ENCODE measurements at regions not wholly inside any gene's neighbourhood (a gene's known extent, or its start where the extent isn't known, plus 50 kb on each side); places are given as distances from the start of the nearest gene placed in this dataset.

DNA sequence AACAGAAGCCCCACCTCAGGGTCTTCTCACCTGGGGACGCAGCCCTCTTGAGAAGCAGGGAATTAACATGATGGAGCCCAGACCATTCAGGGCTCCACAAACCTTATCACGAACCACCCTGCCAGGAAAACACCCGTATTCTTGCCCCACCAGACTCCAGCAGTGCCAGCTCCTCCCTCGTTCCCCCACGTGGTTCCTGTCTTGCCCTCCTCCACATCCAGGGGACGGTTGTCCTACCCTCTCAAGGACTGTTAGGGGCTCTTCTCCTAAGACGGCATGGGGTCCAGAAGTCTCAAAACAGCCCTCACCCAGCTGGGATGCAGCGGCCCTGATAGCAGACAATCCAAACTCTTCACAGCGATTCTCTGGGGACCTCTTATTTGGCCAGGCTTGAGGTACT is 372.2 kb upstream of the HS6ST1 start:
- no peak for DNase-seq (ENCODE audit: low spot score)

DNA sequence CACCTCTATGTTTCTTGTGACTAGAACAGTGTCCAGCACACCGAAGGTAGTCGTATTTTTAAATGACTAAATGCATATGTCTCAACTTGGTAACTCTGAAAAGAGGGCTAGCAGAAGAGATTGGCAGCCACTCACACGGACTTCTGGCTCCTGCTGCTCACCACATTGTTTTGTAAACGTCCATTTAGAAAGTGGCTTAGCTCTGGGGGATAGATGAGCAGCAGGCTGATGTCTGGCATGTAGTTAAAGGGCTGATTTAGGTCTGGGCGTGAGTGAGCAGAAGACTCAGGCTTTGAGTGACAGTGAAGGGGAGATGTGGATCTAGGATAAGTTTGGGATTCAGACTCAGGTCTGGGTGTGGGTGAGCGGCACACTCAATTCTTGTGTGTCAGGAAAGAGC is 372.9 kb upstream of the HS6ST1 start:
- no peak for DNase-seq (ENCODE audit: low spot score)

DNA sequence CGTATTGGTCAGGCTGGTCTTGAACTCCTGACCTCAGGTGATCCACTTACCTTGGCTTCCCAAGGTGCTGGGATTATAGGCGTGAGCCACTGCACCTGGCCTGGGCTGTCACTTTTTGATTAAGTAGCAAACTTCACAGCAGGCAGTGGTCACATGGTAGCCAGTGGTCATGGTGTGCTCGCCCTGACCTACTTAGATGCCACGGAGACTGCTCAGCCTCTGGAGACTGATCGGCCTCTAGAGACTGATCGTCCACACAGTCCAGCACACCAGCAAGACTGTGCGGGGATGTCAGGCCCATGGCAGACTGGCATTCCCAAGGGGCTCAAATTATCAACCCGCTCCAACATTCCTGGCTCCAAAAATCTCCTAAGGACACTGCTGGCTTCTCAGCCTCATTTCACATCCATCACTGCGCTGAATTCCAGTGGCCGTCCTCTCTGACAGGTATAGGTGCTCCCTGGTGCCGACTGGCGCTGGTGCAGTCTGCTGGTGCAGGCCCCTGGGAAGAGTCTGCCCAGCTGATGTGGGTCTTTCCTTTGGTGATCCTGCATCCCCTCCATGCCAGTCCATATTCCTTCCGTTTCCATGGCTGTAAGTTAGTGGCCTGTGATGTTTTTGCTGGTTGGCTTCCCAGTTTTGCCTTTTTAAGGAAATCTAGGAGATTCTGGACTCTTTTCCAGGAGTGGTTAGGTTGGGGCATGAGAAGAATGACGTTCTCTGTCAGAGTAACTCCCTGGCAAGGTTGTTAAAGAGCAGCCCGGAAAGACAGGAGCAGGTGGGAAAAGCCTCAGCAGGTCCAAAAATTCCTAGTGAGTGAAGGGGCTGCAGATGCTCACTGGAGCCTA is 374.5 kb upstream of the HS6ST1 start:
- DNase-seq (ENCODE audit: low spot score): no peak

DNA sequence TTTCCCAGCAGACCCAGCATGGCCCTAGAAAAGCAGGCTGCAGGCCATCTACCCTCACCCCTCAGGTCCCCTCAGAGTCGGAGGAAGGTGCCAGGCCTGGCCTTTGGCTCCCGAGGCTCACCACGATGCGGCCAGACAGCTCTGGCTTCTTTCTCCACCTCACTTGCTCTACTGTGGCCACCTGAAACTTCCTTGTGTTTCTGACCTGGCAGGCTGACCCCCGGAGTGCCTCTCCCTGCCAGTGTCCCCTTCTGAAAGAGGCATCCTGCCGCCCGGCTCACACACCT is 375.0 kb upstream of the HS6ST1 start:
- no peak for DNase-seq (ENCODE audit: low spot score)

DNA sequence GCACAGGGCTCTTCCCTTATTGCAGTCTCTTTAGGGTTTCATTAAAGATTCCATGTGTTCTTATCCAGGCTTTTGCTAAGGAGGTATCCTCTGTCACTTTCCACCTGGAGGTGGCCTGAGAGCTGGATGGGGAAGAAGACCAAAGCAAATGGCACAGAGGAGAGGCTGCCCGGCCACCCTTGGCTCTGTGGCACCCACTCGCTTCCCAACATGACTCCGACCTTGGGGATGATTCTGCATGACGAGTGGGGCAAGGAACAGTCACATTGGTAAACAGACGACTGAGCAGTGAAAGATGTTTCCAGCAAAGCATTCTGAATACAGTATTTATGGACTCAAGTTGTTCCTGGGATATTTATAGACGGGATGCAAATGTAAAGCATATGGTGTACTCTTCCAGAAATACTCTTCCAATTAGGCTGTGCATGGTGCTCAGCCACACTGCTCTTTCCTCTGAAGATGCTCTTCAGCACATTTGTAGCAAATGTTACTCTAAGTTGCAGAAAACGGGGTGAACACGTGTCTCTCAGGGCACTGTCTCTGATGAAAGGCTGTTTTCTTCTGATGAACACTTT is 377.1 kb upstream of the HS6ST1 start:
- DNase-seq (ENCODE audit: low spot score): no peak

DNA sequence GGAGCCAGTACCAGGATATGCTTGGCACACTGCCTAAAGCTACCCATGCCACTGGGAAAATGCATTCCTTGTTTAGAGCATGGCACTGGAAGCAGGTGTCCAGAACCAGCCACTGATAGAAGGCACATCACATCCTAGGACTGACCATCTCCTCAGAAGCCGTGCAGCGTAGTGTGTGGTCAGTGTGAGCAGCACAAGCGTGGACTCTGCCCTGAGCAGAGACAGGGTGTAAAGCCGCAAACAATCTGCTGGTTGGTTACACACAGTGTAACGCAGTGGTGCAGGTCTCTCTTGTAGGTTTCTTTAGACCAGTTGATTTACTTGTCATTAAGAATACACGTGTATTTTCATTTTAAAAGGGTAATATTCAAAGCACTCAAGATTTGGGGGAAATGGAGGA is 377.8 kb upstream of the HS6ST1 start:
- no peak for DNase-seq (ENCODE audit: low spot score)

DNA sequence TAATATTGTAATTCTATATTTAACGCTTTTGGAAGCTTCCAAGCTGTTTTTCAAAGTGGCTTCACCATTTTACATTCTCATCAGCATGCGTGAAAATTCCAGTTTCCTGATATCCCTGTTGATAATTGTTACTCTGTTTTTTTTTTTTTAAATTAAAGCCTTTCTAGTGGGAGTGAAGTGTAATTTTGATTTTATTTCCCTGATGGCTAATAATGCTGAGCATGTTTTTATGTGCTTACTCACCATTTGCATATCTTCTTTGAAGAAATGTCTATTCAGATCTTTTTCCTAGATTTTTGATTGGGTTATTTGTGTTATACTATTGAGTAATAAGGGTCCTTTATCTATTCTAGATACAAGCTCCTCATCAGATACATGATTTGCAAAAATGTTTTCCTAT is 382.8 kb upstream of the HS6ST1 start:
- no peak for DNase-seq (ENCODE audit: low spot score)

DNA sequence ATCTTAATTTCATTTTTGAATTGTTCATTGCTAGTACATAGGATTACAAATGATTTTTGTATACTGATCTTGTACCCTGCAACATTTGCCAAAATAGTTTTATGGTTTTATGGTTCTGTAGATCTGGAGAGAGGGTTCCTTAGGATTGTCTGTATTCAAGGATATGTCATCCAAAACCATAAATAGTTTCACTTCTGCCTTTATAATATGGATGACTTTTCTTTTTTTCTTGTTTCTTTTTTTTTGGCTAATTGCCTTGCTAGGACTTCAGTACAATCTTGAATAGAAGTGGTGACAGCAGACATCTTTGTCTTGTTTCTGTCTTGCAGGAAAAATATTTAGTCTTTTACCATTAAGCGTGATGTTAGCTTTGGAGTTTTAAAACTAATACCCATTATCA is 383.9 kb upstream of the HS6ST1 start:
- no peak for DNase-seq (ENCODE audit: low spot score)

DNA sequence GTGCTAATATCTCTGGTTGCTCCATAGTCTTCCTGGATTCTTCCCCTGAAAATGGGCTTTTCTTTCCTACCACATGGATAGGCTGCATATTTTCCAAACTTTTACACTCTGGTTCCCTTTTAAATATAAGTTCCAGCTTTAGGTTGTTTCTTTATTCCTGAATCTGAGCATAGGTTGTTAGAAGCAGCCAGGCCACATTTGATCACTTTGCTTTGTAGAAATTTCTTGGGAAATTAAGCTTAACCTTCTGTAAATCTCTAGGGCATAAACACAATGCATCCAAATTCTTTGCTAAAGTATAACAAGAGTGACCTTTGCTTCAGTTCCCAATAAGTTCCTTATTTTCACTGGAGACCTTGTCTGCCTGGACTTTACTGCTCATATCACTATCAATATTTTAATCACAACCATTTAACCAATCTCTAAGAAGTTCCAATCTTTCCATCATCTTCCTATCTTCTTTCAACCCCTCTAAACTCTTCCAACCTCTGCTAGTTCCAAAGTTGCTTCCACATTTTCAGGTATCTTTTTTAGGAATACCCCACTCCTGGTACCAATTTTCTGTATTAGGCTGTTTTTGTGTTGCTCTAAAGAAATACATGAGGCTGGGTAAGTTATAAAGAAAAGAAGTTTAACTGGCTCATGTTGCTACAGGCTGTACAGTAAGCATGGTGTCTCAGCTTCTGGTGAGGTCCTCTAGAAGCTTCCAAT is 389.6 kb upstream of the HS6ST1 start:
- no peak for DNase-seq (ENCODE audit: low spot score)

DNA sequence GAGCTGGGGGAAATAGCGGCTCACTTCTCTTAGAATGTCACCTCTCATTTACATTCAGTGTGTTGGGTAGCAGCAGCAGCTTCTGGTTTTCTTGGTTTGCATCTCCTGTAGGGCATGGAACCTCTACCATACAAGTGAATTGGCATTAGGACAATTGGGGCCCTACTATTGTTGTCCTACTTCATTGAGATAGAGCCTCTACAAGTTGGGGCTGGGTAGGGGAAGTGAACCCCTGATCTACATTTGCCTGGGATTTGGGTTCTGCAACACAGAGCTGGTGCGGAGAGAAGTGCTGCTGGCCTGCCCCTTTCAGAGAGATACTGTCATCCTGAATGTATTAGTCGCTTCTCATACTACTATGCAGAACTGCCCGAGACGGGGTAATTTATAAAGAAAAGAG is 391.6 kb upstream of the HS6ST1 start:
- DNase-seq (ENCODE audit: low spot score): no peak

DNA sequence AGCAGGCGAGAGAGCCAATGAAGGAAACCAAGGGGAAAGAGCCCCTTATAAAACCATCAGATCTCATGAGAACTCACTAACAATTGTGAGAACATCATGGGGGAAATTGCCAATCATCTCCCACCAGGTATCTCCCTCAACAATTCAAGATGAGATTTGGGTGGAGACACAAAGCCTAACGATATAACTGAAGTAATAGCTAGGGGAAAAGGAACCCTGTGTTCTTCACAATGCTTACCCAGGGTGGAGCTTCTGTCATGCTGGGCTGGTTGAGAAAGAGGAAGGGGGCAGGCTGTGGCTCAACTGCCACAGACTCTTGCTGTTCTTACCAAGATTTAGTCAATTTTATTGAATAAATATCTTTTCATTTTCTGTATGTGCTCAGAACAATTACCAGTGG is 392.1 kb upstream of the HS6ST1 start:
- no peak for DNase-seq (ENCODE audit: low spot score)

DNA sequence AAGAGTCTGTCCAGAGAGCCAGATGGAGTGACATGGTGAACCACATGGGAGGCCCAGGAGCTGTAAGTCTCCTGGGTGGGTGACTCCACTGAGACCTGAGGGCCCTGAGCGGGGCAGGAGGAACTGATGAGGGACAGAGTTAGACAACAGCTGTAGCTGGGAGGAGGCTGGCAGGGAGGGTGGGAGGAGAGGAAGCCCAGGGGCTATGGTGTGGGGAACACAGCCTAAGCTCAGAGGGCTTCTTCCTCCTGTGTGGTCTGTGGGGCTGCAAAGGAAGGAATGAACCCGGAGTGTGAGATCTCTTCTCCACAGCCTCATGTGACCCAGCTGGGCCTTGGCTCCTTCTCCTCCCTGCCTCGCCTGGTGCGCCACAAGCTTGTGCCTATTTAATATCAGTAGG is 395.6 kb upstream of the HS6ST1 start:
- DNase-seq (ENCODE audit: low spot score): no peak

DNA sequence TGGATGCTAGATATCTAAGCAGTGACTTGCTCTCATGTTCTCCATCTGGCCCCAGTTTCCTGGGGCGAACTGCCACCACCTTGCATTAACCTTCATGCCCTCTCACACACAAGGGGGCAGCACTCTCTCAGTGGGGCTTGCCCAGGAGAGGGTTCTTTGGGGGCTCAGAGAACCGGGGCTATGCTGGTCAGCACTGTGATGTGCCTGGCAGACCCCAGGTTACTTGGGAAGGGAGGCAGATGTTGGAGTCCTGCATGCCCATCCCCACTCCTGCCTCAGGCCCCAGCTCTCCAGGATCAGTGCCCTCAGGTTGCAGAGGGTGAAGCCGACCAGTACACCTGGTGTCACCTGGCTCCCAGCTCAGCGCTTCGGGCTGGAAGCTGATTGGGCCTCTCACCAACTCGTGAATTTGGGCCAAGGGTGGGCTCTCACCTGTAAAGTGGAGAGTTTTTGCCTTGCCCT is 396.2 kb upstream of the HS6ST1 start:
- DNase-seq (ENCODE audit: low spot score): no peak

DNA sequence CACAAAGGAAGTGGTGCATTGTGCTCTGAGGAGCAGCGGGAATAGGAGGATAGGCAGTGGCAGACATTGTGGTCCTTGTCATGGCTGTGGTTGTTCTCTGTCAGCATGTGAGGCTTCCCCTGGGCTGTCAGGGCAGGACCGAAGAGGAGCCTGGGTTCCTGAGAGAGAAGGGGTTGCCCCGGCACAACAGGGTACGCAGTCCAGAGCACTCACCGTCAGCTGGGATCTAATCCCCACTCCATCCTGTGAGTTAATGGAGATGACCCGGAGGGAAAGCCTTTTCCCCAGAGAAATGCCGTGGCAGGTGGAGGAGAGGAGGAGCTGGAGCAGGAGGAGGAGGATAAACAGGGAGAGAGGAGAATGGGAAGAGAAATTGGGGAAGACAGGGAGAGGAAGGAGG is 396.7 kb upstream of the HS6ST1 start:
- no peak for DNase-seq (ENCODE audit: low spot score)

DNA sequence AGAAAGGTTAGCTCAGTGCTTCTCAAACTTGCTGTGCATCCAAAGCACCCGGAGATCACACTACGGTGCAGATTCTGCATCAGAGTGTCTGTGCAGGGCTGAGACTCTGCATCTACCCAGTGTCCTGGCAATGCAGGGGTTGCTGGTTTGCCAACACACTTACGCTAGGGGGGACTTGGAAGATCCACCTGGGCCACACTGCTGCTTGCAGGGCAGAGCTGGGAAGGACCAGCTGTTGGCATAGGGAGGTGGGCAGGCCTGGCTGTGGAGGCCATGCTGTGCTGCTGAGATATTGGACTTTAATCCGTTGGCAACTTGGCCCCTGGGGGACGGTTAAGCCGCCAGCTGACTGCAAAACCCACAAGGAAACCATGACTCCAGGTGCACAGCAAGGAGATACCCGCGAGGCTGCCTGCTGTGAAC is 397.6 kb upstream of the HS6ST1 start:
- DNase-seq (ENCODE audit: low spot score): no peak

DNA sequence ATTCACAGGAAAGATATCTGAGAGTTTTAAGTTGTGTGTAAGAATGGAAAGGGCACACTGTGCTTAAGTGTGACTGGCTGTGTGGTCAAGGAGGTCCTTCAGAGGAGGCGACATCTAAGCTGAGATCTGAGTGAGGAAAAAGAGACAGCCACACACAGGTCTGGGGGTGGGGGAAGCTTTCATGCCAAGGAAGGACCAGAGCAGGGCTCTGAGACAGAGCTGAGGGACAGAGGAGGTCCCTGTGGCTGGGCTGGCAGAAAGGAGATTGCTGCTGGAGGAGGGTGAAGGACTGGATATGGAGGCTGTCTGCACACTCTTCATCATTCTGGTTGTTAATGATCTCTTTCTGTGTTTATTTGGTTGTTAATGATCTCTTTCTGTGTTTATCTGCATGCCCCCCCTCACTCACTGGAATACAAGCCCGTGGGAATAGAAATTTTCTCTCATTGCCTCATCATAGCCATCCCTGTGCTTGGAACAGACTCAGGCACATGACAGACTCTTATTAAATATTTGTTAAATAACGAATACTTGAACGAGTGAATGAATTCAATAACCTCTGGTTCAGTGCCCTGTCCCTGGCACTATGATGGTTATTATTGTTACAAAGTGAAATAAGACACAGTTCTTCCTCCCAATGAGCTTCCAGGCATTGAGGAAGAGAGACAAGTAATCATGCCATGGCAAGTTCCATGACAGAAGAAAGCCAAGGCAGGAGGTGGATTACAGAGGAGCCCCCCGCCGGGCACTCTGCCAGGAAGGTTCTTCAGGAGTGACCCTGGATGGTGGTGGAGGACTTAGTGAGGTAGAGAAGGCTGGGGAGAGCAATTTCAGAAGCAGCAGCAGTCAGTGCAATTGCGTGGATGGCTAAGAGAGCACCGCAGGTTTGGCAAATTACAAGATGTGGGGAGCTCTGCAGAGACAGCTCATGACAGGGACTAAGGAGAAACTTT is 399.4 kb upstream of the HS6ST1 start:
- no peak for DNase-seq (ENCODE audit: low spot score)

DNA sequence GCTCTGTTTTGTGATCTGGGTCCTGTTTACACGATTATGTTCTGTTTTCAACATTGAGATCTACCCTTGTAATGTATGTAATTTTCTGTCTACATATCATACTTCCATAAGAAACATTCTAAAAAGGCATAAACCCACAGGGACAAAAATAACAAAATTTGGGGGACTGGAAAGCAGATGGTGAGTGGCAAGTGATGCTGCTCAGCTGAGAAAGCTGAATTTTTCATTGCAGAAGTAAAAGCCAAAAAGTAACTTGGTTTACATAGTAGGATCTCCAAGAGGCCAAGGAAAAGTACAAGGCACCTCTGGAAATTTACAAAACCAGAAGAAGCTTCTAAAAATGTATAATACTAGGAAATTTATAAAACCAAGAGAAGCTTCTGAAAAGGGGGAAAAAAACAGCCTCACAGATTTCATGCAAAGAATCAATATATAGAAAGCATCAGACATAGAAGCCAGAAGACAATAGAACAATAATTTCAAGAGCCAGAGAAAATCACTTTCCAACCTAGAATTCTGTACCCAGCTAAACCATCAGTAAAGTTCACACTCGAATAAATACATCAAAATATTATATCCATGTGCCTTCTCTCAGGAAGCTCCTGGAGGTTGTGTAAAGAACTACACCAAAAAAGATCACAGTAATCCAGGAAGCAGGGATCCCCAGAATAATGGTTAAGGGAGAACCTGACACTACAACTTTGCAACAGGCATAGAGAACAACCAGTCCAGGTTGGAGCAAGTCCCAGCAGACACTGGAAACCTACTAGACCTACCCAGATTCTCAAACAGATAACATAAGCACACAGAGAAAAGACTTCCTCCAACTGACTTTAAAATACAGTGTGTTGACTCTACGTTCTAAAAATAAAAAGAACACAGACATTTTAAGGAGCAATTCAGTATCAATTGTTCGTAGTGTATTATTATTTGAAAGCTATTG is 401.7 kb upstream of the HS6ST1 start:
- DNase-seq (ENCODE audit: low spot score): no peak

DNA sequence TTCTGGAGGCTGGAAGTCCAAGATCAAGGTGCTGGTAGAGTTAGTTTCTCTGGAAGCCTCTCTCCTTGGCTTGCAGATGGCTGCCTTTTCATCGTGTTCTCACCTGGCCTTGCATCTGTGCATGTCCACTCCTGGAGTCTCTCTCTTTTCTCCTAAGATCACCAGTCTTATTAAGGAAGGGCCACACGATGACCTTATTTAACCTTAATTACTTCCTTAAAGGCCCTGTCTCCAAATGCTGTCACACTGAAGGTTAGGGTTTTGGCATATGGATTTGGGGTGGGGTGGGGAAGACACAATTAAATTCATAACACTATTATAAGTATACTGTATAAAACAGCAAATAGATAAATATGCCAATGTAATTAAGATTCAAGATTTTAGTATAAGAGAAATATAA is 402.4 kb upstream of the HS6ST1 start:
- no peak for DNase-seq (ENCODE audit: low spot score)

DNA sequence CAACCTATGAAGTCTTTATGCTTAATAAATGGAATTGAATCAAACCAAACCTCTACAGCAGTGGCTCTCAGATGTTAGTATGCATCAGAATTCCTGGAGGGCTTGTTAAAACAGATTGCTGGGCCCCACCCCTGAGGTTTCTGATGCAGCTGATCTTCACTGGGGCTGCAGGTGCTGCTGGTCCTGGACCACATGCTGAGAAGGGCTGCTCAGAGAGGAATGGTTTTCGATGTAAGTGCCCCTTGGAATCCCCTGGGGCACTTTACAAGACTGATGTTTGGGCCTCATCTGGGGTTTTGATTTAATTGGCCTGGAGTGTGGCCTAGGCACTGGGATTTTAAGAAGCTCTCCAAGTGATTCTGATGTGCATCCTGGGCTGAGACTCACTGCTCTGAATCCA is 403.8 kb upstream of the HS6ST1 start:
- no peak for DNase-seq (ENCODE audit: low spot score)

DNA sequence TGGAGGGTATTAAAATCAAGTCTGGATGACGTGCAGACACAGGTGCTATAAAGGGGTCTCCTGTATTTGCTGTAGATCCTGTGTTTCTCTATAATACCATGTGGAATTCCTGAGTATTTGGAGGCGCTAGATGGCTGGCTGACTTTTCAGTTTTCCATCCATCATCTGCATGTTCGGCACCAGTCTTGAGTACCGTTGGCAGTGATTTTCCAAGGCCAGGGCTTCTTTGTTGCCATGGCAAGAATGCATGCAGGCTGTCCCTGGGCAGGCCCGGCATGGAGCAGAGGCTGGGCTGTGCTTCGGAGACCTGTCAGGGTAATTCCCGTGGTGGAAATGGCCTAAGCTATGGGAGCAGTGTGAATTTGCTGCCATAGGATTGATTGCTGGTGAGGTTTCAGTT is 405.9 kb upstream of the HS6ST1 start:
- DNase-seq (ENCODE audit: low spot score): no peak

DNA sequence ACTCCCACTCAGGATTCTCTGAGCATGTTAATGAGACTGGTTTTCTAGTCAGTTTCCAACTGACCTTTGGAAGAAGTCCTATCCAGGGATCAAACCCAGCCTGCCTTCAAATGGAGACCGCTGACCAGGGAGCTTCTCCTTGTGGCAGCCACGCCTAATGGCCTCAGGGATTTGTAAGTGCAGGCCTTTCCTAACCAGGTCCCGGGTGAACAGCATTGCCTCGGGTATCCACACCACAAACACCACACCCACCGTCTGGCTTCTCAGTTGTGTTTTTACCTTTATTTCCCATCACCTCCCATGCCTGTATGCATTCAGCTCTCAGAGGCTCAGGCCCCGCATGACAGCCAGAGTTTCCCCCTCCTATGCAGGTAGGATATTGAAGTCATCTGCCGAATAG is 406.3 kb upstream of the HS6ST1 start:
- no peak for DNase-seq (ENCODE audit: low spot score)
